Activated CD8-positive, alpha-beta T cell treated with anti-CD3 and anti-CD28 coated beads for 36 hours (primary cell): ENCODE measurements at regions not wholly inside any gene's neighbourhood (a gene's known extent, or its start where the extent isn't known, plus 50 kb on each side); places are given as distances from the start of the nearest gene placed in this dataset.

Experiments
- ATAC-seq: fragments of 200-7000 bp; cut with Tn5 transposase; one replicate; pipeline ENCODE4 v1.10.0; 2021; ENCODE audit warnings: mild to moderate bottlenecking, moderate library complexity
- CTCF ChIA-PET: fragments of 350-600 bp; sonication (Branson Sonifier 250); formaldehyde crosslinking; loops from one replicate; lab custom pipeline; 2021; ENCODE audit warnings: antibody characterized with exemption; lab: Charles Lee
- POLR2A ChIA-PET: fragments of 350-600 bp; sonication (Branson Sonifier 250); formaldehyde crosslinking; loops from one replicate; lab custom pipeline; 2021; ENCODE audit warnings: antibody characterized with exemption; lab: Charles Lee
- DNase-seq: peaks from one replicate; pipeline ENCODE4 v3.0.0-alpha.2; 2020
- H3K27ac Mint-ChIP-seq: one replicate; pipeline ENCODE4 v1.8.0; 2021; ENCODE audit warnings: mild to moderate bottlenecking, mixed read lengths
- H3K27me3 Mint-ChIP-seq: one replicate; pipeline ENCODE4 v1.8.0; 2021; ENCODE audit warnings: mixed read lengths
- H3K36me3 Mint-ChIP-seq: one replicate; pipeline ENCODE4 v1.8.0; 2021; ENCODE audit warnings: low read depth, mixed read lengths
- H3K4me1 Mint-ChIP-seq: one replicate; pipeline ENCODE4 v1.8.0; 2021; ENCODE audit warnings: low read depth, mixed read lengths
- H3K4me3 Mint-ChIP-seq: one replicate; pipeline ENCODE4 v1.8.0; 2021; ENCODE audit warnings: mild to moderate bottlenecking, moderate library complexity, mixed read lengths
- H3K9me3 Mint-ChIP-seq: one replicate; pipeline ENCODE4 v1.8.0; 2021; ENCODE audit warnings: mixed read lengths
- CTCF ChIP-seq: fragments of 200-600 bp; IDR thresholded peaks from one replicate; pipeline ENCODE4 v1.8.0; 2022; ENCODE audit warnings: antibody characterized with exemption, mild to moderate bottlenecking
- intact Hi-C: fragments of 100-400 bp; cut with micrococcal nuclease; formaldehyde crosslinking; loops from one replicate; pipeline ENCODE4 v1.10.0; 2022

- intact Hi-C loops, result no loop called here
Observed at GRCh38 chr20:16671753-16672152, 58.1 kb upstream of the SNRPB2 start.

GRCh38 chr20:16666272-16666671, 63.6 kb upstream of the SNRPB2 start:
- H3K4me3 Mint-ChIP-seq, result no peak overlapping the region
- CTCF ChIA-PET, result interaction anchor here (1.1 kb wide), 1 partner anchor 136 kb away, joined by 3 read pairs; no protein-coding TSS in a partner anchor

More at GRCh38 chr20:16671753-16672152, 58.1 kb upstream of the SNRPB2 start:
- no peaks in the 10 kb centered on the region for H3K36me3 Mint-ChIP-seq
- H3K4me3 Mint-ChIP-seq, result no peak overlapping the region
- no peak for DNase-seq
- ChIA-PET CTCF (no interaction called here), POLR2A (no interaction called here)
- peaks cover 6% of the 10 kb centered on the region for H3K9me3 Mint-ChIP-seq
- no peak for TF ChIP-seq CTCF
- H3K27me3 Mint-ChIP-seq, result peaks cover 9% of the 10 kb centered on the region
- no peak overlapping the region for H3K27ac Mint-ChIP-seq
- no peak for ATAC-seq
- no peaks in the 10 kb centered on the region for H3K4me1 Mint-ChIP-seq

GRCh38 chr20:16664020-16664419, 65.8 kb upstream of the SNRPB2 start:
- no peaks in the 10 kb centered on the region for H3K4me1 Mint-ChIP-seq
- intact Hi-C loops, result no loop called here
- no peak overlapping the region for H3K4me3 Mint-ChIP-seq
- CTCF ChIA-PET, result no interaction called here
- DNase-seq (no peak), ATAC-seq (no peak)
- no peak for TF ChIP-seq CTCF
- no peaks in the 10 kb centered on the region for H3K36me3 Mint-ChIP-seq
- H3K27ac Mint-ChIP-seq, result no peak overlapping the region
- POLR2A ChIA-PET, result no interaction called here
- H3K9me3 Mint-ChIP-seq, result no peaks in the 10 kb centered on the region
- peaks cover 2% of the 10 kb centered on the region for H3K27me3 Mint-ChIP-seq

More at GRCh38 chr20:16666272-16666671, 63.6 kb upstream of the SNRPB2 start:
- H3K4me1 Mint-ChIP-seq, result no peaks in the 10 kb centered on the region
- intact Hi-C loops, result no loop called here
- POLR2A ChIA-PET, result interaction anchor here (0.6 kb wide), 1 partner anchor 70 kb away, joined by 3 read pairs; no protein-coding TSS in a partner anchor
- H3K9me3 Mint-ChIP-seq, result no peaks in the 10 kb centered on the region
- DNase-seq (no peak), ATAC-seq (no peak)
- no peak overlapping the region for H3K27ac Mint-ChIP-seq
- no peak for TF ChIP-seq CTCF
- H3K36me3 Mint-ChIP-seq, result no peaks in the 10 kb centered on the region
- peaks cover 10% of the 10 kb centered on the region for H3K27me3 Mint-ChIP-seq

- H3K4me3 Mint-ChIP-seq, result no peak overlapping the region
- intact Hi-C loops, result no loop called here
- TF ChIP-seq CTCF, result no peak
- ATAC-seq (no peak), DNase-seq (no peak)
- peaks cover 4% of the 10 kb centered on the region for H3K27me3 Mint-ChIP-seq
- H3K27ac Mint-ChIP-seq, result no peak overlapping the region
- H3K9me3 Mint-ChIP-seq, result no peaks in the 10 kb centered on the region
- H3K36me3 Mint-ChIP-seq, result no peaks in the 10 kb centered on the region
- ChIA-PET POLR2A (no interaction called here), CTCF (no interaction called here)
- H3K4me1 Mint-ChIP-seq, result no peaks in the 10 kb centered on the region
Observed at GRCh38 chr20:16662467-16662866, 67.4 kb upstream of the SNRPB2 start.

DNA sequence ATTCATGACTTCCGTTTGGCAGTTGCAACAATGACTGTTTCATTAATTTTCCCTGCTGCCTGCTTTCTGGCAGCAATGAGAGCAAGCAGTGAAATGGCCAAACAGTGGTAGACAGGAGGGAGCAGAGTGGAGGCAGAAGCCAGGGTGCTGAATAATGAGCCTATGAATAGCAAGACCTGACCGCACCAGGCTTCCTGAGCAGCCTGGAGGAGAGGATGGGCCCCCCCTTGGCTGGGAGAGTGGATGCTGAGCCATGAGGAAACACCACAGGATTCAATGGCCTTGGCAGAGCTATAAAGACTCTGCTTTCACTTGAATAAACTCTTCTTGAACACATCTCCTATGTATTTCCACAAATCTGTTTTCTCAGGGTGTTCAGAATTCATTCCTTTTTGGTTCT, 68.1 kb upstream of the SNRPB2 start:
- TF ChIP-seq CTCF, result no peak
- no peaks in the 10 kb centered on the region for H3K9me3 Mint-ChIP-seq
- H3K4me1 Mint-ChIP-seq, result no peaks in the 10 kb centered on the region
- no peak overlapping the region for H3K4me3 Mint-ChIP-seq
- no peaks in the 10 kb centered on the region for H3K36me3 Mint-ChIP-seq
- ChIA-PET POLR2A (no interaction called here), CTCF (no interaction called here)
- DNase-seq, result no peak
- no peak overlapping the region for H3K27ac Mint-ChIP-seq
- peaks cover 4% of the 10 kb centered on the region for H3K27me3 Mint-ChIP-seq
- ATAC-seq, result no peak
- intact Hi-C loops, result no loop called here
